PC-9 (cell line): ENCODE measurements at regions not wholly inside any gene's neighbourhood (a gene's known extent, or its start where the extent isn't known, plus 50 kb on each side); places are given as distances from the start of the nearest gene placed in this dataset.

Source experiments
- BruUV-seq: library from RNA; stranded (reverse); fragments of 400-500 nt; replicated peaks from 2 replicates; lab custom pipeline; 2021; lab: Mats Ljungman, UMichigan
- CTCF ChIA-PET: fragments of 300-600 bp; sonication (Branson Sonifier 250); formaldehyde crosslinking; loops from one replicate; lab custom pipeline; 2022; ENCODE audit warnings: antibody characterized with exemption; lab: Charles Lee
- POLR2A ChIA-PET: fragments of 300-600 bp; sonication (Branson Sonifier 250); formaldehyde crosslinking; loops from one replicate; lab custom pipeline; 2022; ENCODE audit warnings: antibody characterized with exemption; ENCODE audit not compliant: unreplicated experiment; lab: Charles Lee
- DNase-seq, 2 experiments: peaks; one replicate each; pipeline versions ENCODE4 v3.0.0 to v3.0.0-alpha.2; 2015 to 2022; ENCODE audit warnings: mixed read lengths in 1 of 2
- H2AFZ ChIP-seq: fragments of 200-600 bp; sonication (generic); 2 replicates; pipeline ENCODE4 v1.8.1; 2017; ENCODE audit warnings: antibody characterized with exemption
- H3F3A ChIP-seq: fragments of 200-600 bp; sonication (generic); 2 replicates; pipeline ENCODE4 v1.8.1; 2017; ENCODE audit warnings: antibody characterized with exemption, mild to moderate bottlenecking, low read depth; ENCODE audit not compliant: insufficient read depth
- H3K27ac ChIP-seq: fragments of 200-600 bp; sonication (generic); 2 replicates; pipeline ENCODE4 v1.6.1; 2016; ENCODE audit warnings: mixed run types
- H3K27me3 ChIP-seq: fragments of 200-600 bp; sonication (generic); 2 replicates; pipeline ENCODE4 v1.6.1; 2016; ENCODE audit warnings: low read depth, mixed run types; ENCODE audit not compliant: insufficient read depth
- H3K36me3 ChIP-seq: fragments of 200-600 bp; sonication (generic); 2 replicates; pipeline ENCODE4 v1.6.1; 2016; ENCODE audit warnings: low read depth, mixed run types
- H3K4me1 ChIP-seq: fragments of 200-600 bp; sonication (generic); replicated peaks from 2 replicates; pipeline ENCODE4 v1.6.1; 2016; ENCODE audit warnings: mixed run types; ENCODE audit not compliant: insufficient read depth
- H3K4me2 ChIP-seq: fragments of 200-600 bp; sonication (generic); 2 replicates; pipeline ENCODE4 v1.6.1; 2017; ENCODE audit warnings: mixed run types
- H3K4me3 ChIP-seq: fragments of 200-600 bp; sonication (generic); 2 replicates; pipeline ENCODE4 v1.6.1; 2016; ENCODE audit warnings: mixed run types
- H3K79me2 ChIP-seq: fragments of 200-600 bp; sonication (generic); 2 replicates; pipeline ENCODE4 v1.6.1; 2017; ENCODE audit warnings: low read depth, mixed run types
- H3K9me2 ChIP-seq: fragments of 200-600 bp; sonication (generic); 2 replicates; pipeline ENCODE4 v1.8.1; 2017; ENCODE audit warnings: mild to moderate bottlenecking; ENCODE audit not compliant: insufficient read depth
- H3K9me3 ChIP-seq: fragments of 200-600 bp; sonication (generic); 2 replicates; pipeline ENCODE4 v1.8.1; 2016; ENCODE audit warnings: low read depth; ENCODE audit not compliant: insufficient read depth
- H4K20me1 ChIP-seq: fragments of 200-600 bp; sonication (generic); 2 replicates; pipeline ENCODE4 v1.8.1; 2017; ENCODE audit not compliant: insufficient read depth
- EZH2 ChIP-seq: fragments of 200-600 bp; sonication (generic); IDR thresholded peaks from 2 replicates; pipeline ENCODE4 v1.8.0; 2017; ENCODE audit warnings: antibody characterized with exemption, low read depth
- intact Hi-C: fragments of 100-400 bp; cut with micrococcal nuclease; formaldehyde crosslinking; loops from one replicate; pipeline ENCODE4 v1.10.0; 2022; ENCODE audit not compliant: unreplicated experiment
- TF ChIP-seq, protein P1 (sequence below): fragments of 200-600 bp; sonication (generic); conservative IDR thresholded peaks from 2 replicates; pipeline ENCODE4 v1.6.1; 2017; ENCODE audit warnings: mixed run types, antibody characterized with exemption, mild to moderate bottlenecking, moderate library complexity

DNA sequence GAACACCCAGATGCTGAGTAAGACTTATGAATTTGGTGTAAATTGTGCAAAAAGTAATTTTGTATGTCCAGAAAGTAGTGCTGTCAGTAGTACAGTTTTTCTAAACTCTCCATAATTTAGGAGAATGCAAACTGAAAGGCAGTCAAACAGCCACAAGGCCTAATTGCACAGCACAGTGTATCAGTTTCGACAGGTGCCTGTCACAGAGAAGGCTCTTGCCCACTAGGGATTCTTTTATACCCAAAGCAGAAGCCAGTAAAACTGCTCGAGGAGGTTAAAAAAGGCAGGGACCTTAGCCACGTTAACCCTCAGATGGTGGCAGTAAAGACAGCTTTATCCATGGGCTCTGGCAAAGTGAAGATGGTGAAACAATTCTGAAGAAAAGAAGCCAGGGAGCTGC is 69.4 kb upstream of the GATB start:
- Histone ChIP-seq H3K4me2 (no peak overlapping the region), H3K9me3 (no peaks in the 10 kb centered on the region), H3K4me3 (no peak overlapping the region), H3K9me2 (no peaks in the 10 kb centered on the region), H3K27ac (no peak overlapping the region), H3K4me1 (no peaks in the 10 kb centered on the region), H3K36me3 (no peaks in the 10 kb centered on the region), H3F3A (no peaks in the 10 kb centered on the region), H4K20me1 (no peaks in the 10 kb centered on the region), H3K27me3 (no peaks in the 10 kb centered on the region), H3K79me2 (no peaks in the 10 kb centered on the region), H2AFZ (no peak overlapping the region)
- ChIA-PET POLR2A (no interaction called here), CTCF (no interaction called here)
- BruUV-seq = no TSS peak
- intact Hi-C loops = no loop called here
- TF ChIP-seq, protein P1, sequence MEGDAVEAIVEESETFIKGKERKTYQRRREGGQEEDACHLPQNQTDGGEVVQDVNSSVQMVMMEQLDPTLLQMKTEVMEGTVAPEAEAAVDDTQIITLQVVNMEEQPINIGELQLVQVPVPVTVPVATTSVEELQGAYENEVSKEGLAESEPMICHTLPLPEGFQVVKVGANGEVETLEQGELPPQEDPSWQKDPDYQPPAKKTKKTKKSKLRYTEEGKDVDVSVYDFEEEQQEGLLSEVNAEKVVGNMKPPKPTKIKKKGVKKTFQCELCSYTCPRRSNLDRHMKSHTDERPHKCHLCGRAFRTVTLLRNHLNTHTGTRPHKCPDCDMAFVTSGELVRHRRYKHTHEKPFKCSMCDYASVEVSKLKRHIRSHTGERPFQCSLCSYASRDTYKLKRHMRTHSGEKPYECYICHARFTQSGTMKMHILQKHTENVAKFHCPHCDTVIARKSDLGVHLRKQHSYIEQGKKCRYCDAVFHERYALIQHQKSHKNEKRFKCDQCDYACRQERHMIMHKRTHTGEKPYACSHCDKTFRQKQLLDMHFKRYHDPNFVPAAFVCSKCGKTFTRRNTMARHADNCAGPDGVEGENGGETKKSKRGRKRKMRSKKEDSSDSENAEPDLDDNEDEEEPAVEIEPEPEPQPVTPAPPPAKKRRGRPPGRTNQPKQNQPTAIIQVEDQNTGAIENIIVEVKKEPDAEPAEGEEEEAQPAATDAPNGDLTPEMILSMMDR = no peak
- no peak for TF ChIP-seq EZH2
- no peak for DNase-seq

DNA sequence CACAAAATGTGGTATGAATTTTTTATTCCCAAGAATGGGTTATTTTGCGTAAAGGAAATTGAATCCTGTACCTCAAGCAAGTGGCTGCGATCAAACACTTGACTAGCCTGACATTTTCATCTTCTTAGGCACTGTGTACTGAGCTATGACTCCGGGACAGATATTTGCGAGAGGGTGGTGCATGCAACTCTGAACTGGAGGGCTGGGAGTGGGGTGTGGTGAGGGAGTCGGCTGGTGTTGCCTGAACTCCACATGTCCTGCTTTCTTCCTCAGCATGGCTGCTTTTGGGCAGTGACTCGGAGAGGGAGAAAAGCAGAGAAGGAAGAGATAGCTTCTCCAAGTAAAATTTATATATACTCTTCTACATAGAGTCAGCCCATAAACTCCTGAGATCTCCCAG is 68.5 kb upstream of the GATB start:
- CTCF ChIA-PET = no interaction called here

DNA sequence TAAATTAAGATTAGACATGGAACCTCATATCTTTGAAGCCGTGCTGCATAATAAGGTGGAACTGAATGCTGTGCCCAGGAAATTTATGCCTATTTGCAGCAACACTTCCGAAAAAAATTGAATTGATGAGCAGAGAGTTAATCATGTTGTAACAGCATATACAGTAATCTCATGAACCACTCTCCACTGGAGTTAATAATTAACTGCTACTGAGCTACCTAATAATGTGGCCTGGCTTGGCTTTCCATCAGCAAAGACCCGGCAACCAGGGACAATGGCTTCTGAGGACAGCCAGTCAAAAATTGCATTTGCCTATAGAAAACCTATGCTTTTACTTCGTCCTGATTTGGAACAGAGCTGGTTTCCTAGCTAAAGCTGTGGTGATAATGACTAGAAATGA is 63.8 kb upstream of the GATB start:
- Histone ChIP-seq H3K4me1 (no peaks in the 10 kb centered on the region), H3K27me3 (no peaks in the 10 kb centered on the region), H3K9me2 (no peaks in the 10 kb centered on the region), H3K27ac (no peak overlapping the region), H3K36me3 (no peaks in the 10 kb centered on the region), H3K4me3 (no peak overlapping the region), H2AFZ (no peak overlapping the region), H3K79me2 (no peaks in the 10 kb centered on the region), H3F3A (no peaks in the 10 kb centered on the region), H3K9me3 (no peaks in the 10 kb centered on the region), H4K20me1 (no peaks in the 10 kb centered on the region), H3K4me2 (no peak overlapping the region)
- intact Hi-C loops = no loop called here
- ChIA-PET POLR2A (no interaction called here), CTCF (no interaction called here)
- TF ChIP-seq, protein P1 = no peak
- no peak for TF ChIP-seq EZH2
- no TSS peak for BruUV-seq
- DNase-seq = no peak

More for the DNA sequence above, 68.5 kb upstream of the GATB start:
- H3K27me3 ChIP-seq = no peaks in the 10 kb centered on the region
- TF ChIP-seq, protein P1 = no peak
- TF ChIP-seq EZH2 = no peak
- no peak overlapping the region for H3K27ac ChIP-seq
- H3K9me3 ChIP-seq = no peaks in the 10 kb centered on the region
- H3K4me1 ChIP-seq = no peaks in the 10 kb centered on the region
- no peaks in the 10 kb centered on the region for H3K79me2 ChIP-seq
- no peaks in the 10 kb centered on the region for H4K20me1 ChIP-seq
- no peaks in the 10 kb centered on the region for H3F3A ChIP-seq
- no peak overlapping the region for H3K4me2 ChIP-seq
- POLR2A ChIA-PET = no interaction called here
- no TSS peak for BruUV-seq
- no peak overlapping the region for H3K4me3 ChIP-seq
- no peak overlapping the region for H2AFZ ChIP-seq
- no peaks in the 10 kb centered on the region for H3K9me2 ChIP-seq
- intact Hi-C loops = no loop called here
- no peaks in the 10 kb centered on the region for H3K36me3 ChIP-seq
- no peak for DNase-seq
